ENCODE measurements at regions not wholly inside any gene's neighbourhood (a gene's known extent, or its start where the extent isn't known, plus 50 kb on each side); places are given as distances from the start of the nearest gene placed in this dataset.

DNA sequence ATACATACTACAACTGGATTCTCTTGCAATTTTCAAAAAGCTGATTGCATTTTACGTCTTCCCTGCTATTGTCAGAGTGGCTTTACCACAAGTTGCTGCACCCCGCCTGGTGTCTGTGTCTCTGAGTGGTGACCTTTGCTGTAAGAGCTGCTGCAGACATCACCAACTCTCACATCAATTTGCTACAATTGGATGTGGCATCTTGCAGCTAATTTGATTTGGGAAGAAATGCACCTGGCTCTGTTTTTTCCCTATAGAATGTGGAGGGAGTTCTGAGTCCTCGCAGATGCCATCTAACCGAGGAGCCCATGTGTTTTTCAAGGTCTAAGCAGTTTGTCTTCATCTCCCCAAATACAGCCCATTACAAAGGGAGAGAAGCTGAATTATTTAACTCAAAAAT is 73.8 kb upstream of the PHOX2B start:
- no peak overlapping the region for H3K4me2 ChIP-seq (ENCODE audit: low read length)
- no peak for TF ChIP-seq EZH2phosphoT487 (IDR thresholded peaks at IDR 0.05; ENCODE audit: borderline replicate concordance, low read length)
- TF ChIP-seq, protein P1, sequence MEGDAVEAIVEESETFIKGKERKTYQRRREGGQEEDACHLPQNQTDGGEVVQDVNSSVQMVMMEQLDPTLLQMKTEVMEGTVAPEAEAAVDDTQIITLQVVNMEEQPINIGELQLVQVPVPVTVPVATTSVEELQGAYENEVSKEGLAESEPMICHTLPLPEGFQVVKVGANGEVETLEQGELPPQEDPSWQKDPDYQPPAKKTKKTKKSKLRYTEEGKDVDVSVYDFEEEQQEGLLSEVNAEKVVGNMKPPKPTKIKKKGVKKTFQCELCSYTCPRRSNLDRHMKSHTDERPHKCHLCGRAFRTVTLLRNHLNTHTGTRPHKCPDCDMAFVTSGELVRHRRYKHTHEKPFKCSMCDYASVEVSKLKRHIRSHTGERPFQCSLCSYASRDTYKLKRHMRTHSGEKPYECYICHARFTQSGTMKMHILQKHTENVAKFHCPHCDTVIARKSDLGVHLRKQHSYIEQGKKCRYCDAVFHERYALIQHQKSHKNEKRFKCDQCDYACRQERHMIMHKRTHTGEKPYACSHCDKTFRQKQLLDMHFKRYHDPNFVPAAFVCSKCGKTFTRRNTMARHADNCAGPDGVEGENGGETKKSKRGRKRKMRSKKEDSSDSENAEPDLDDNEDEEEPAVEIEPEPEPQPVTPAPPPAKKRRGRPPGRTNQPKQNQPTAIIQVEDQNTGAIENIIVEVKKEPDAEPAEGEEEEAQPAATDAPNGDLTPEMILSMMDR (IDR thresholded peaks at IDR 0.05; ENCODE audit: low read depth, low read length, poor library complexity, severe bottlenecking), result no peak
- no peaks in the 10 kb centered on the region for H3F3A ChIP-seq (ENCODE audit: control insufficient read depth, insufficient read depth)
- no peak overlapping the region for H3K4me3 ChIP-seq (ENCODE audit: low read length)
- H3K4me1 ChIP-seq (ENCODE audit: control insufficient read depth, low read length), result no peaks in the 10 kb centered on the region
- no peaks in the 10 kb centered on the region for H3K79me2 ChIP-seq (ENCODE audit: control insufficient read depth, low read length)
- H3K36me3 ChIP-seq (ENCODE audit: control insufficient read depth, low read length), result no peaks in the 10 kb centered on the region
- no peaks in the 10 kb centered on the region for H3K9me3 ChIP-seq (ENCODE audit: control insufficient read depth, insufficient read depth, low read length)
- H3K27ac ChIP-seq (ENCODE audit: low read depth, low read length), result no peak overlapping the region
- H3K27me3 ChIP-seq (ENCODE audit: control insufficient read depth, low read length), result peaks cover 7% of the 10 kb centered on the region; the same call in 1 of the 2 replicates
- no peaks in the 10 kb centered on the region for H4K20me1 ChIP-seq (ENCODE audit: control insufficient read depth, insufficient read depth, low read depth, low read length)
- H3K9me2 ChIP-seq (replicated peaks; ENCODE audit: control insufficient read depth, low read length), result no peaks in the 10 kb centered on the region

DNA sequence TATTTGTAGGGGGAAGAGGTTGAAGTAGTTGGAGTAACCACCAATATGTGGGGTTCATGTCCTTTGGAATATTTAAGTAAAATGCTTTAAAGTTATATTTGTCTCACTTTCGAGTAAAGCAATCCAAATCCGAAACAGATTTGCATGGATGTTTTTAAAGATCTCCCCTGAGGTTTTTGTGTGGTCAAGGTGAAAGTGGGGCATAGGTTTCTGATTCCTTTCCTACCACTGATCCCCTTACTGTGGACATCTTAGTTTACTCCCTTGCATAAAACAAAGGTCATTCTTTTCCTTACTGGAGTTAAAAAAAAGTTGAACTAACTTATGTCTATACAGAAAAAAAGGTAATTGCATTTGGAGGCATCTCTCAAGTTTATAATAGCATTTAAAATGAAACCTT is 71.9 kb upstream of the PHOX2B start:
- no peak for TF ChIP-seq EZH2phosphoT487 (IDR thresholded peaks at IDR 0.05; ENCODE audit: borderline replicate concordance, low read length)
- TF ChIP-seq, protein P1 (IDR thresholded peaks at IDR 0.05; ENCODE audit: low read depth, low read length, poor library complexity, severe bottlenecking), result no peak
- H3K4me3 ChIP-seq (ENCODE audit: low read length), result no peak overlapping the region
- H3K36me3 ChIP-seq (ENCODE audit: control insufficient read depth, low read length), result no peaks in the 10 kb centered on the region
- no peaks in the 10 kb centered on the region for H3K4me1 ChIP-seq (ENCODE audit: control insufficient read depth, low read length)
- H4K20me1 ChIP-seq (ENCODE audit: control insufficient read depth, insufficient read depth, low read depth, low read length), result no peaks in the 10 kb centered on the region
- no peak overlapping the region for H3K27ac ChIP-seq (ENCODE audit: low read depth, low read length)
- peaks cover 7% of the 10 kb centered on the region; the same call in 1 of the 2 replicates for H3K27me3 ChIP-seq (ENCODE audit: control insufficient read depth, low read length)
- H3F3A ChIP-seq (ENCODE audit: control insufficient read depth, insufficient read depth), result no peaks in the 10 kb centered on the region
- H3K9me2 ChIP-seq (replicated peaks; ENCODE audit: control insufficient read depth, low read length), result no peaks in the 10 kb centered on the region
- no peak overlapping the region for H3K4me2 ChIP-seq (ENCODE audit: low read length)
- no peaks in the 10 kb centered on the region for H3K9me3 ChIP-seq (ENCODE audit: control insufficient read depth, insufficient read depth, low read length)
- no peaks in the 10 kb centered on the region for H3K79me2 ChIP-seq (ENCODE audit: control insufficient read depth, low read length)

DNA sequence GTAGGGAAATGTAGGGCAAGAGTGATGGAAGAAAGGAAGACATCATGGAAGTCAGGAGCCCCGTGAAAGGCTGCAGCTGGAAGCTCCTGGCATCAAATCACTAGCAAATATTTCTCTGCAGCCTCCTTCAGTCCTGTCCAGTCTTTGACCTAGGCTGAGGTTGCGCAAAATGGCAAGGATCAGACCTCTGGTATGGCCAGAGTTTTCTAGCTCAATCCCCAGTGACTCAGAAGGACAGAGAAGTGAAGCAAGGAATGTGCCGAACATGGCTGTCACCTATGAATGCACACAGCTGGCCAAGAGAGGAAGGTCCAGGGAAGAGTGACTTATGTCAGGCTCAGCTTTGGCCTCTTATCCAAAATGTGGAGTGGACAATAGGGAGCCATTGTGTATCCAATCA is 71.1 kb upstream of the PHOX2B start:
- Histone ChIP-seq H3K79me2 (ENCODE audit: control insufficient read depth, low read length) (no peaks in the 10 kb centered on the region), H4K20me1 (ENCODE audit: control insufficient read depth, insufficient read depth, low read depth, low read length) (no peaks in the 10 kb centered on the region), H3K36me3 (ENCODE audit: control insufficient read depth, low read length) (no peaks in the 10 kb centered on the region), H3K4me2 (ENCODE audit: low read length) (no peak overlapping the region), H3K4me3 (ENCODE audit: low read length) (no peak overlapping the region), H3K4me1 (ENCODE audit: control insufficient read depth, low read length) (no peaks in the 10 kb centered on the region), H3K27ac (ENCODE audit: low read depth, low read length) (no peak overlapping the region), H3K27me3 (ENCODE audit: control insufficient read depth, low read length) (peaks cover 7% of the 10 kb centered on the region; the same call in 1 of the 2 replicates), H3K9me2 (replicated peaks; ENCODE audit: control insufficient read depth, low read length) (no peaks in the 10 kb centered on the region), H3K9me3 (ENCODE audit: control insufficient read depth, insufficient read depth, low read length) (no peaks in the 10 kb centered on the region), H3F3A (ENCODE audit: control insufficient read depth, insufficient read depth) (no peaks in the 10 kb centered on the region)
- no peak for TF ChIP-seq EZH2phosphoT487 (IDR thresholded peaks at IDR 0.05; ENCODE audit: borderline replicate concordance, low read length)
- TF ChIP-seq, protein P1 (IDR thresholded peaks at IDR 0.05; ENCODE audit: low read depth, low read length, poor library complexity, severe bottlenecking), result no peak

Measured in DOHH2 (cell line).